Superior temporal gyrus (tissue), 1 donor: ENCODE measurements at regions not wholly inside any gene's neighbourhood (a gene's known extent, or its start where the extent isn't known, plus 50 kb on each side); places are given as distances from the start of the nearest gene placed in this dataset.
"Not testable (repeated sequence)": the region's sequence is repeated elsewhere in the genome, so short reads cannot be mapped to it uniquely, and the experiment has no call there.

ENCODE experiments used
- DNase-seq: peaks from one replicate; pipeline ENCODE4 v3.0.0-alpha.2; 2016; ENCODE audit errors: extremely low spot score

DNA sequence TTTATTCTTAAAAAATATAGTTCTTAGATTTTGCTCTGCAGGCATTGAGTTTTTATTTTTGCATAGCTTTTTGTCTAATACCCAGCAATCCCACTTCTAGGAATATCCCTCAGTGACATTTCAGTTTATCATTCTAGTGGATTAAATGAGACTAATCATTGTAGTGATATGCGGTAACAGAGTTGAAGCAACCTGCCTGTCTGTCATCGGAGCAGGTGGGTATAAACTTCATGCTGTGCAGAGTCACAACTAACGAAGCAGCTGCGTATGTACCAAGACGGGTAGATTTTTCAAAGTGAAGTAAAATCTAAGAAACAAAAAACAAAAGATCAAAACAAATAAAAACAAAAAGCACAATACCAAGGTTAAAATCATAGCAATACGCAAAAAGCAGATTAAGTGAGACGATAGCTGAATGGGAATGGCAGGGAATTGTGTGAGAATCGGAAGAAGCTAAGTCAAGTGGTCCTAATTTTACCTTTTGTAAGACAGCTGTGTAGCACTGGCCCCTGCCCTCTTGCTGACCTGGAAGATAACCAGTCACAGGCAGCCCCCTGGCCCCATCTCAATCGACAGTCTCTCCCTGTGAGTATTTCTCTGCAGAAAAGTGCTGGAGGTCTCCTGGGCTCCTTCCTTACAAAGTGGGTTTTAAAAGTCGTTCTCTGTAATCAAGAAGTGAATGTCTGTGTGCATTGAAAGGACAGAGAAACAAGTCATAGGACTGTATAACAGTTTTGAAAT, 169.2 kb downstream of the OR2B2 start:
- DNase-seq: no peak

DNA sequence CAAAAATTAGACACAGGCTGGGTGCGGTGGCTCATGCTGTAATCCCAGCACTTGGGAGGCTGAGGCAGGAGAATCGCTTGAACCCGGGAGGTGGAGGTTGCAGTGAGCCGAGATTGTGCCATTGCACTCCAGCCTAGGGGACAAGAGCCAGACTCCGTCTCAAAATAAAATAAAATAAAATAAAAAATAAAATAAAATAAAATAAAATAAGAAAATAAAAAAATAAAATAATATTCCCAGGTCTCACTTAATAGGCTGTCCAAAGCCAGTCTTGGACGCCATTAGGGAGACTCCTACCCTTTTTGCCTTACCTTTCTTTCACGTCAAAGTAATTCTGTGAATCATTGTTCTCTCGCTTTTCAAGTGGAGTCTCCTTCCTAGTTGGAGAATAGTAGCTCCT, 172.3 kb downstream of the OR2B2 start:
- not testable (repeated sequence) for DNase-seq

DNA sequence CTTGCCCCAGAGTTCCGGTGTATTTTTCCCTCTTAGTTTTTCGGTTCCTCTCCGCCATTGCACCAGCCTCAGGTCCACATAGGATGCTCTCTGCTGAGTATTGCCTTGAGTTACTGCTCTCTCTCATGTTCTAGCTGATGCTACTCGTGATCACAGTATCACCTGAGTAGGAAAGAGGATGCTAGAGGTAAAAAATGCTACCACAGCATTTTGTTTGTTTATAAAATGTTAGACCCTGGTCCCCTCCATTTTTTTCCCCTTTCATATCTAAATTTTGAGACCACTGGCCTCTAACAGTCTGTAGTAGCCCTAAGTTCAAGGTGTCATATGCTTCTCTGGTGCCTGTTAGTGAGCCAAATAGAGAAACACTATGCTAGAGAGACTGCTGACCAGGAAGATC, 175.5 kb downstream of the OR2B2 start:
- no peak for DNase-seq

DNA sequence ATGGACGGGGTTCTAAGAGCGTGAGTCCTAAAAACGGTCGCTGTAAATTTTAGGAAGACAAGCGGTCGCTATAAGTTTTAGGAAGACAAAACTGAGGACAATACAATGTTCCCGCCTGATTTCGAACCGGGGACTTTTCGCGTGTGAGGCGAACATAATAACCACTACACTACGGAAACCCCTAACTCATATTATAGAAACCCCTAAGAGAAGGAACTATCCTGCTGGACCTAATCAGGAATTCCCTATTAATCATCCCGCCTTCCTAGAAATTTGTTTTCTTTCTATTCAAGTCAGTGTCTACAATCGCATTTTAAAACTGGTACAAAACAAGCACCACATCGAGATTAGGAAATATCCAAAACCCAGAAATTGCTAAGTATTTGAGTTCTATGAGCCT, 183.8 kb downstream of the OR2B2 start:
- no peak for DNase-seq

DNA sequence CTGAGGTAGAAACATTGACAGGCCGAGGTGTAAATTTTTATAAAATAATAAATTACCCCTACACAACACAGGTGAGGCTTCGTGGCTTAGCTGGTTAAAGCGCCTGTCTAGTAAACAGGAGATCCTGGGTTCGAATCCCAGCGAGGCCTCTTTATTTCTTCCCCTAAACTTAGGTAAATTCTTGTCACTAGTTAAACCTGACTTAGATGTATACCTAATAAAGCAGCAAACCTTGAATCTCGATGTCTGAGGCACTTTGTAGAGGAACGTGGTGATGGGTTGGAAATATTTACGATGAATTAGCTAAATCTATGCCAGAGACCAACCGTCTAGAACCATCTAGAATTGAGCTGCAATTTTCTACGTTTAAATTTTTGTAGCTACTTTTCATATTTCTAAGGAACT, 185.6 kb downstream of the OR2B2 start:
- no peak for DNase-seq

DNA sequence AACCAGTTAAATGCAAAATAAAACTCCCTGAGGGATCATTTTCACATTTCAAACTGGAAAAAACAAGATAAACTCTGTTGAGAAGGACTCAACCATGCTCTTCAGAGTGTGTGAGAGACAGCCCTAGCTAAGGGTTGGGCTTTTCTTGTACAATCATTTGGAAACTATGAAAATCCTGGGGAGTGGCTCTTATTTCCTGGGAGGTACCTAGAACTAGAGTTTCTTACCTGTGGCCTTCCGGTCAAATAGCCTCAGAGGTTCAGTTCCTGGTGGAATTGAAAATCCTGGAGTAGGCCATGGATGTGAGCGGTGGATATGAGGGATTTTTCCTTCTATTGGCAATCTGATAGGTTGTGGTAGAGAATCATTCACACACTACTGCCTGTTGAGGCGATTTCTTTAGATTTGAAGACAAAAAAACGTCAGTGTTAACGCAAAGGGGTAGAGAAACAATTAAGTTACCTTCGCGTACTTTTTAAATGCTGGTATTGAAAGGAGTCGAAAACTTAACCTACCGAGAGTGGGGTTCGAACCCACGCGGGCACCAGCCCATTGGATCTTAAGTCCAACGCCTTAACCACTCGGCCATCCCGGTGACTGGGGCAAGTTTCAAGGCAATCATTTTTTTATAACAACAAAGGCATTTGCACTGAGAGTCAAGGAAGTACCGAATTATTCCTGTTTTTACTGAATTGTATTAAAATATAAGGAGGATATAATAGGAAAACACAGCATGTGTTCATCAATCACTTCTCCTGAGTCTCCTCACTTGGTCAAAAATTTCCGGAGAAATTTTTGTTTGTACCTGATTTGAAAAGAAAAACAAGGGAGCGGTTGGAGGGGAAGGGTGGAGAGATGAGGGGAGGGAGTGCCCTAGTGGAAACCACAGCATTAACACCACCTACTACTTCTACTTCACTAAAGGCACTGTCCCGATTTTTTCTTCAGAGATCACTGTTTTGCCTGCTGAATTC, 191.3 kb downstream of the OR2B2 start:
- no peak for DNase-seq

DNA sequence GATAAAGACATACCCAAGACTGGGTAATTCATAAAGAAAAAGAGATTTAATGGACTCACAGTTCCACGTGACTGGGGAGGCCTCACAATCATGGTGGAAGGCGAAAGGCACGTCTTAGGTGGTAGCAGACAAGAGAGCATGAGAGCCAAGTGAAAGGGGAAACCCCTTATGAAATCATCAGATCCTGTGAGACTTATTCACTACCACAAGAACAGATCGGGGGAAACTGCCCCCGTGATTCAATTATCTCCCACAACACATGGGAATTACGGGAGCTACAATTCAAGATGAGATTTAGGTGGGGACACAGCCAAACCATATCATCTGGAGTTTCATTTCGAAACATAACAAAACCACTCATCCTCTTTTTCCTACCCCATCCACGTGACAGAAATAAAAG, 193.2 kb downstream of the OR2B2 start:
- DNase-seq: not testable (repeated sequence)

DNA sequence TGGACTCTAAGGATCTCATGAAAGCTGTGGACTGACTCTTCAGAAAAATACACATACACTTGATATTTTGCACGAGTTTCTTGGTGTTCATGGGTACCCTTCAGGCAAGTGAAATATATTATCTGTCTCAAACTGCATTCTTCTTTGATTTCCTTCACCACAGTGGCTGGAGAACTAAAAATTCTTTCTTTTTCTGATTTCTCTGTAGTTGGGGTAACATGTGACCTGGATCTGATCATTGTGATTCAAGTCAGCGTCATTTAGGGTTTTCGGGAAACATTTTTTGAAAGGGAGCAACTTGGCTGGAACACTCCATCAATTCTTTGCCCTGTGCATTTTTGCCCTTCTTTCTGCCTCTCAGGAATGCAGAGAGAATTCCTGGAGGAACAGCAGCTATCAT, 205.8 kb downstream of the OR2B2 start:
- DNase-seq: no peak

DNA sequence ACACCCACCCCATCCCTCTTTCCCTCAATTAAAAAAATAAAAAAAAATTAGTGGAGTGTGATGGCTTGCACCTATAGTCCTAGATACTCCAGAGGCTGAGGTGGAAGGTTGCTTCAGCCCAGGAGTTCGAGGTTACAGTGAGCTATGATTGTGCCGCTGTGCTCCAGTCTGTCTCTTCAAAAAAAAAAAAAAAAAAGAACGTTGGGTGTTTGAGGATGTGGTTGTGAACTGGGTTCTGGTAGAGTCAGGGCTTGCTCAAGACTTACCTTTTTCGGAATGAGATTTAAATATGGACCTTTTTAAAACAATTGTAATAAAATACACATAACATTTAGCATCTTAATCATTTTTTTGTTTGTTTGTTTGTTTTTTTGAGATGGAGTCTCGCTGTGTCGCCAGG, 211.9 kb downstream of the OR2B2 start:
- DNase-seq: no peak

DNA sequence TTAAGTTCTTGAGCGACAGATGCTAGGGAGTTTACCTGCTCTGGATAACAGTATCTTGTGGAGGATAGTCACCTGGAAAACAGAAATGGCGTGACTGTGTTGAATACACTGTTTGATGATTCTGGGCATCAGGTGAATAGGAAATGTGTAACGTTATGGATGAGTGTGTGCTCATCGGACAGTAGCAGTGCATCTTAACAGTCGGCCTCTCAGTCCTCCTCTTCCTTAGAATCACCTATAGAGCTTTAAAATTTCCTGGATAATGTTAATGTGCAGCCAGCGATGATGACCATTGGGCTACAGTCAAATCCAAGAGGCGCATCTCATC, 217.7 kb downstream of the OR2B2 start:
- DNase-seq: no peak

DNA sequence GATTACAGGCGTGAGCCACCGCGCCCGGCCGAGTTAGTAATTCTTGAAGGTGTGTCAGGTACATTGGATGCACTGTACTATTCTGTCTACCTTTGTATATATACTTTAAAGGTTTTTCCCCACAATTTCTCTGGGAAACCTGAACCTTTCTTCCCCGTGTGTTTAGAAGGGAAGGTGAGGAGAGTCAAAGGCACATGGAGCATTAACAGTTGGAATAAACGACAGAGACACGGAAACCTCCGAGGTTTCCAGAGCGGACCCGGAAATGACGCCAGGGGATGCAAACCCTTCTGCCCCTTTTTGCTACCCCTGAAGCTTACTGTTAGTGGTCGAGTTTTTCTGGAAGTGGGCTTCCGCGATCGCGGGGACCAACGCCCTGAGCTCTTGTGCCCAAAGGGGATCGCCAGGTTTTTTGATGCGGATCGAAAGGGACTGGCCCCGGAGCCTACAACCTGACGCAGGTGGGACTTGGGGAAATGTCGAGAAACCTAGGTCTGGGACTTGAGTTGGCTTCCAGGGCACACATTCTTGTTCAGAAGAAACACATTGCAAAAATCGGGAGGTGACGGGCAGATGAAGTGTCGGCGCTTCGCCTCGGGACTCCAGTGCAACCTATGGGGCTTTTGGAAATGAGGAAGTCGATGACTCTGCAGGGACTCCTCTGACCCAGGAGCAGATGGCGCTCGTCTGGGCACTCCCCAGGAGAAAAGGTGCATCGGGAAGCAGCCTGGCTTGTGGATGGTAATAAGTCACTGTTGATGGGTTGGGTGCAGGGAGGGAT, 218.2 kb downstream of the OR2B2 start:
- peak; percentile 33 for DNase-seq

DNA sequence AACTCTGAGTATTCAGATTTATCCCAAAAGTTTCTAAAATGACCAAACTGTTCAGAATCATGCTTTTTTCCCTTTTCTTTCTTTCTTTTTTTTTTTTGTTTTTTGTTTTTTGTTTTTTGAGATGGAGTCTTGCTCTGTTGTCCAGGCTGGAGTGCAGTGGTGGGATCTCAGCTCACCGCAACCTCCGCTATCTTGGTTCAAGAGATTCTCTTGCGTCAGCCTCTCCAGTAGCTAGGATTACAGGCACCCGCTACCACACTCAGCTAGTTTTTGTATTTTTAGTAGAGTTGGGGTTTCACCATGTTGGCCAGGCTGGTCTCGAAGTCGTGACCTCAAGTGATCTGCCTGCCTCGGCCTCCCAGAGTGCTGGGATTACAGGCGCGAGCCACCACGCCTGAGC, 219.2 kb upstream of the ZNF184 start:
- not testable (repeated sequence) for DNase-seq

DNA sequence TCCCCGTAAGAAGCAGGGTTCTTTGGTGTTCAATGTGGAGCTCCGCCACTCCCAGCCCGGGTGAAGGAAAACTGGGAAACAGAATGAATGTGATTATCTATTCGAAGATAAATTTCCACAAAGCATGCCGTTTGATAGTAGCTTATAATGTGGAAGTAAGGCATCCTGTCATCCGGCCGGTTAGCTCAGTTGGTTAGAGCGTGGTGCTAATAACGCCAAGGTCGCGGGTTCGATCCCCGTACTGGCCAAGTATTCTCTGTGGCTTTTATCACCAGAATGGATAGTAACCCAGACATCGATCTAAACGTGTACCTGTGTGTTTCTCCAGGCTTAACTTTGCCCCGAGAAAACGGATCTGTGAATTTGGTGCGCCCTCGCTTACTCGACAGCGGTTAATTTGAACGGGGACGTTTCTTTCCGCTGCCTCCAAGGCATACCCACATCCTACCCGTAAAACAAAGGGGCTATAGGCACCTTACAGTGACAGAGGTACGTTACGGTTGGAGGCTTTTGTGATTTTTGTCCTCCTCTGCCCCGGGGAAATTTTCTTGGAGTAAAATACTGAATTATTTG, 215.2 kb upstream of the ZNF184 start:
- DNase-seq: peak; percentile 91

DNA sequence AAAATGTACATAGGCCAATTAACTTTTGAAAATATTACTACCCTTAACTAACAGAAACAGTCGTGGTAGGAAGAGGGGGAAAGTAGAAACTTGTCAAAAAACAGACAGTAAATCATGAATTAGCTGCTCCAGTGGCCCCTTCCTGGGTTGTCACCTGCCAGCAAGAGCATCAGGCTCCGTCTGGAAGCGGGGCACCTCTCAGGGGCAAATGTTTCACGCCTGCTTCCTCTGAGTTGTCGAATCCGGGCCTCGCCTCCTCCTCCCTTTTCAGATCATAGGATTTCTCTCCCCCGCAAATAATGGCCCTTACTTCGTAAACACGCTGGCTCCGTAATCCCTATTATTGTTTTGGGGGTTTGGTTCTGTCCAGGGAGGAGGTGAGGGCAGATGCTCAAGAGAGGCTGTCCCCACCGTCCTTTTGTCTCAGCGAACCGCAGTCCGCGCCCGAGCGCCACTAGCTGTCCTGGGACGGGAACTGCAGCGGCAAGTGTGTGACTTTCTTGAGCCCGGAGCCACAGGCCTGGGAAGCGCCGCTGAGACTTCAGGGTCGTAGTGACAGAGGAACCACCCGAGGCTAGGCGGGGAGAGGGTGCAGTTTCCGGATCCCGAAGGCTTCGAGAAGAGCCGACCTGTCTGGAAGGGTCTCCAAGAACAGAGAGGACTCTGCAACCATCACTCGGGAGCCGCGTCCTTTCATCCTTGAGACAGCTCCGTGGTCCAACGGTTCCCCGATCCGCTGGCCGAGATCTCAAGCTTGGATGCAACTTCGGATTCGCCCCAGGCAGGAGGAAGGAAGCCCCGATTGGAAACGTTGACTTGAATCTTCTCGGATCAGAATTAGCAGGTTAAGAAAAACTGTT, 214.5 kb upstream of the ZNF184 start:
- DNase-seq: peak; percentile 80

DNA sequence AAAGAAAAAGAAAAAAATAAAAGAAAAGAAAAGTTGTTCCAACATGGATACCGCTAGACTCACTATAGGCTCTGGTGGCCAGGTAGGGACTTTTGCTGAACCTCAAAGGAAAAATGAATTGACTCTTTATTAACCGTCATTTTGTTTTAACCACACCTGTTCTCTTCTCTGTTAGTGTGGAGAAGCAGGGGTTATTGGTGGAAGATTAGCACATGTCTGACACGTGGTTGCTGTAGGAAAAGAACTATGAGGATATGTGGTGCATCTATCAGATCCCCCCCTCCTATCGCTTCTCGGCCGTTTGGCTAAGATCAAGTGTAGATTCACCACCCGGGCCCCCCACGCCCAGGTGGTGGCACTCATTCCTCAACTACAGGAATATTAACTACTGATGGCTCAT, 212.4 kb upstream of the ZNF184 start:
- no peak for DNase-seq

DNA sequence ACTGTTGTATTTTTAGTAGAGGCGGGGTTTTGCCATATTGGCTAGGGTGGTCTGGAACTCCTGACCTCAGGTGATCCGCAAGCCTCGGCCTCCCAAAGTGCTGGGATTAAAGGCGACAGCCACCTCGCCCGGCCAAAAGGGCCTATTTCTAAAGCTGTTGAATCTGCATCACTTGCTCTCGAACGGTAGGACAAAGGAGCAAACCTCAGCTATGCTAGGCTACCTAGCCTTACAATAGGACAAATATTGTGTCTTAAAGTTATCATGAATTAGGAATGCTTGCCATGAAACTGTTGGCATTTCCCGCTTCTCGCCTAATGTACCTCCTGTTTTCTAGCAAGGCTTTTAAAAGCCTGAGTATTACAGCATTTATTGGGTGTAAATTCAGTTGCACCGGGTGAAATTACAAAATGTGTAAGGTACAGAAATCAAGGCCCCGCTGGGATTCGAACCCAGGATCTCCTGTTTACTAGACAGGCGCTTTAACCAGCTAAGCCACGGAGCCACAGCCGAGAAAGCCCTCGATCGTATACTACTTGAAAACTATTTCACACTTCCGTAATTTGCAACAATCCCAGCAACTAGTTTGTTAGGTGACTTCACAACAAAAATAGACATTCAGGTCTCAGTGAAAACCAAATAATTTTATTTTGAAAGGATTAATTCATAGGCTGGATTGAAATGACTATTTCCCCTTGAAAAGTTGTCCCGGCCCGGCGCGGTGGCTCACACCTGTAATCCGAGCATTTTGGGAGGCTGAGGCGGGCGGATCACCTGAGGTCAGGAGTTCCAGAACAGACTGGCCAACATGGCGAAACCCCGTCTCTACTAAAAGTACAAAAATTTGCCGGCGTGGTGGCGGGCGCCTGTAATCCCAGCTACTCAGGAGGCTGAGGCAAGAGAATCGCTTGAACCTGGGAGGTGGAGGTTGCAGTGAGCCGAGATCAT, 211.6 kb upstream of the ZNF184 start:
- peak; percentile 38 for DNase-seq

DNA sequence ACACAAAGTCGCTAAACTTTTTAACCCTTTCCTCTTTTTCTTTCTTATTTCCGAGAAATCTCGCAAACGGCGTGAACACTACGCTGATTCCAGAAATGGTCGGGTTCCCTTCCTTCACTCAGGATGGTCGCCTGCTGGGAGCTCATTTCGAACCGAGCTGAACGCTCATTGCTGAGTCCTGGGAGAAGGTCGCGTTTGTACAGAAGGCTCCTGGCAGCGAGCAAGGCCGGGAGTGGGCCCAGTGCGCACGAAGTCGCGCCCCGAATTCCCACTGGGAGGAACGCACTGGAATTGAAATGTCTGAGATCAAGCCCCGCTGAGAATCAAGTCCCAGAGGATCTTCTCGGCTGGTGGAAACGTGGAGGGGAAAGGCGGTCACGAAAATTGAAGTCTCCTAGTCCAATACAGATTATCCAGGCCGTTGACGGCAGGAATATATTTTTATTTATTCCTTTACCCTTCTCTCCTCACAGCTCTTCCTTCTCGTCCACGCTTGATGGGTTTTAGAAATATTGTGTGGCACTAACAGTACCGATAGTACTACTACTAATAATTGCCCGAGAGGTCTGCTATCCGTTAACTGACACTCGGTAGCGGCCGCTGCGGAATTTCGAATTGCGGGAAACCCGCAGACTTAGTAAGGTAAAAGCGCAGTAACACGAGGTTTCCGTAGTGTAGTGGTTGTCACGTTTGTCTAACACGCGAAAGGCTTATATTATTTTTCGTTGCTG, 207.2 kb upstream of the ZNF184 start:
- DNase-seq: no peak

DNA sequence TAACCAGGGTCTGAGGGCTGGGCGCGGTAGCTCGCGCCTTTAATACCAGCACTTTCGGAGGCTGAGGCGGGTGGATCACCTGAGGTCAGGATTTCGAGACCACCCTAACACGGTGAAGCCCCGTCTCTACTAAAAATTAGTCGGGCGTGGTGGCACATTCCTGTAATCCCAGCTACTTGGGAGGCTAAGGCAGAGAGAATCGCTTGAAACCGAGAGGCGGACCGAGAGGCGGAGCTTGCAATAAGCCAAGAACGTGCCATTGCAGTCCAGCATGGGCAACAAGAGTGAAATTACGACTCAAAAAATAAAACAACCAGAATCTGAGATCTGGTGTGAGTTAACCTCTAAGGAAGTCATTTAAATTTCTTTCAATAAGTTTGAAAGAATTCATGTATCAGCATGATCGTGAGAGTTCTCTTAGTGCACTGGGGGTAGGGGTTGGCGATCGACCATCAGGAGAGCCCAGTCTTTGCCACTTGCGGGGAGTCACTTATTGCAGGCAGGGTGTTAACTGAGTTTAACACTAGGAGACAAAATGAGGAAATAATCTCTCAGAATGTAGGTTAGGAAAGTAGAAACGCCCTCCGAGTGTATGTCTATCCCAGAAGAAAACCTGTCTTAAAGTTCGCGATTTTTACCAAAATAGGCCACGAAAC, 206.5 kb upstream of the ZNF184 start:
- DNase-seq: no peak

DNA sequence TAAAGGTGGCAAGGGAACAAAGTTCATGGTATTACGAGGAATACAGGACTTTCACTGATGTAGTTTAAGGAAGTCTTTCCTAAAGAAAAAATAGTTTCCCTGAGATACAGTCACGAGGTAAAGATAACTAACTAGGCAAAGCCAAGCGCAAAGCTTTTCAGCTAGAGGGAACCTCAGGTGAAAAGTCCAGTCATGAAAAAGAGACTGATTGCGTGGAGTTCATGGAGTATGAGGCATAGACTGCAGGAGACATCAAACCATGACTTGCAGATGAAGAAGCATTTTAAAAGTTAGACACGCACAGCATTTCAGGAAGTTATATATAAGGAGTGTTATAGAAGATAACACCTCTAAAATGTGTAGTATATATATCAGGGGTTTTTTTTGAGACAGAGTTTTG, 205.6 kb upstream of the ZNF184 start:
- DNase-seq: no peak
